CD4-positive, alpha-beta T cell treated with Interleukin-6 at 100 ng/mL for 8 hours (primary cell): ENCODE measurements at regions not wholly inside any gene's neighbourhood (a gene's known extent, or its start where the extent isn't known, plus 50 kb on each side); places are given as distances from the start of the nearest gene placed in this dataset.
A peak's percentile ranks its signal among the peaks of the same experiment; 100 is the strongest.
"Not testable (repeated sequence)": the region's sequence is repeated elsewhere in the genome, so short reads cannot be mapped to it uniquely, and the experiment has no call there.

Experiments used
- DNase-seq: peaks from one replicate; pipeline ENCODE4 v3.0.0-alpha.2; 2020; ENCODE audit warnings: mixed read lengths, low spot score

DNA sequence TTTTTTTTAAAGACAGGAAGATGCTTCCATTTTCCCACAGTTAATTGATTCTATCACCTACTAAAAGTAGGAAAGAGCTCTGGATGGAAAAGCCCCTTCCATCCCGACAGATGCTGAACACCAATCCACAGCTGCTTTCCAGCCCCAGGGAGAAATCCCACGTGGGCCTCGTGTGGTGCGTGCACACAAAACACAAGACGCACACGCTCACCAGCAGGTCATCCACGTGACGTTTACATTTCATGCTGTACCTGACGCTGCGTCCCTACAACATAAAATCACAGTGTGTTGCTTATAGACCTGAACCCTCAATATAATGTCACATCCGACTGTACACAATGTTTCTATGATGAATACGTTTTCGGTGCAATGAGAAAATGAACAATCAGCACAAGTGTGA, 50.2 kb upstream of the DACT2 start:
- DNase-seq = no peak

DNA sequence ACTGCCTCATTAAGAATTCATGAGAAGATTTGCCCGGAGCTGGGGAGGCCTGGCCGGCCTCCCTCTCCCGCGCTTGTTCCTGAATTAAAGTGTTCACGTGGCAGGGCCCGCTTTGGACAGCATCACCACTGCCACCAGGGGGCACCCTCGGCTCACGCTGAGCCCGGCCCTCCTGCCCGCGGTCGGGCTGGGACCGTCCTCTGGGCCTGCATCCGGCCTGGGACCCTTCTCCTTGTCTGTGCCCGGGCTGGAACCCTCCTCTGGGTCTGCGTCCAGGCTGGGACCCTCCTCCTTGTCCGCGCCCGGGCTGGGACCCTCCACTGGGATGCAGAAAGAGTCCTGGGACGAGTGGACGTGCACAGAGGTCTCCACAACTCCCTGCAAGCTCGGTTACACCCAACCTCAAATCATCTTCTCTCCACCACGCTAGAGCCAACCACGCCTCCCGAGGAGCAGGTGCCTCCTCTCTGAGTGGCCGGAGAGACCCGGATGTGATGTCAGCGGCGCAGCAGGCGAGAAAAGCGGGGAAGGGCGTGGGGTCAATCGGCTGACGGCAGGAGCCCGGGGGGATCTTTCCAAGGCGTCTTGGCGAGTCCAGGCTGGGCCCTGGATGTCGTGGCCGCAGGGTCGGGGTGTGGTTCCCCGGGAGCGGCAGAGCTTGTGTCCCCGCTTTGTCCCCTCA, 50.9 kb upstream of the DACT2 start:
- DNase-seq = peak; percentile 17

DNA sequence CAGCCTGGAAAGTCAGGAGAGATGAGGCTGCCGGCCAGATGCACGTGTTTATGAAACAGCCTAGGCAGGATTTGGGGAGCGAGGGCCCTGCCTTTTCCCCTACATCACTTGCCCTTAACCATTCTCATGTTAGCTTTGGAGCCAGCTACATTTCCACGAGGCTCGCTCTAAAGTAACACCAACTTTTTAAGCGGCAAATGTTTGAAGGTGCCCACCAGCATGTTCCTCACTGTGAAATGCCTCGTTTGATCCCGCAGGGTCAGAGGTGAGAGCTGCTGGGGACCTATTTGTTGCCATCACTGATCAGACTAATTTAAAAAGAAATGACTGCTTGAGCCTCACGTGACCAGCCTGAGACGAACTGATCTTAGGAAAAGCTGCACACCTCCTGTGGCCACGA, 51.6 kb upstream of the DACT2 start:
- DNase-seq = no peak

- no peak for DNase-seq
These were observed 52.0 kb upstream of the DACT2 start for GRCh38 chr6:168371618-168371980.

GRCh38 chr6:168371981-168372711, 52.6 kb upstream of the DACT2 start:
- no peak for DNase-seq

DNA sequence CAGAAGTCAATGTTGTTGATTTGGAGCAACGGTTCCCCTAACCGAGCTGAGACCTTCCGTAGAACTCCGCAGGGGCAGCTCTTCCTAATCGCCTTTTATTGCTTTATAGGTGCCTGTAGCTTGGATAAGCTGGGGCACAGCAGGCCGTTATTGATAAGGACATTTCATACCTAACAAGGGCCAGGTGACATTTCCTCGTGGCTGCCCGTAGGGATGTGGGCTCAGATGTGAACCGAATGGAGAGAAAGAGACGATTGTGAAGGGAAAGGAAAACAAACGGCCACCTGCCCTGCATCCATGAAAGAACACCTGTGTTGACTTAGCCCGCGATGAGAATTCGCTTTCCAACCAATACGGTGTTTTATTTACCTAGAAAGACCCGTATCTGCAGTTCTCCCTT, 53.3 kb upstream of the DACT2 start:
- DNase-seq = no peak

- DNase-seq = no peak
These were observed 53.8 kb upstream of the DACT2 start for GRCh38 chr6:168373389-168373788.

DNA sequence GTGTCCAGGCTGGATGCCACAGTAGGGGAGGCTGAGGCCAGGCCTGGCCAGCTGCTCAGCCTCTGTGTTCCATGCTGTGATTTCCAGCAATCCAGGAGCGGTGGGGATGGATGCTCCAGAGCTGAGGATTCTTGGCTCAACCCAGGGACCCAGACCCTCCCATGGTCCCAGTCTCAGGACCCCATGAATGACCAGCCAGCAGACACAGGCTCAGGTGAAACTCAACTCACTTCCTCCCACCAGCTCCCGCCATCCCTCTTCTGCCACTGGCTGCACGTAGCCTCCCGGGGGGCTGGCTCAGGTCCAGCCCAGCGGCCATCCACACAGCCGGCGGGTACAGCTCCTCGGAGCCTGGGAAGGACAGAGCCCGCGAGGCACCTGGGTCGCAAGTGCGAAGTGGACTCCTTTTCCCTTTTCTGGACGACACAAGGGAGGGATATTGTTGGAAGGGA, 54.5 kb upstream of the DACT2 start:
- DNase-seq = no peak

- DNase-seq = no peak
These were observed 55.0 kb upstream of the DACT2 start for GRCh38 chr6:168374541-168375071.

- no peak for DNase-seq
These were observed 56.5 kb upstream of the DACT2 start for GRCh38 chr6:168376120-168376519.

- DNase-seq = no peak
These were observed 57.4 kb upstream of the DACT2 start for GRCh38 chr6:168376811-168377483.

- DNase-seq = no peak
These were observed 57.9 kb upstream of the DACT2 start for GRCh38 chr6:168377484-168377855.

- no peak for DNase-seq
These were observed 58.6 kb upstream of the DACT2 start for GRCh38 chr6:168377856-168378832.

GRCh38 chr6:168379579-168379978, 60.0 kb upstream of the DACT2 start:
- DNase-seq = not testable (repeated sequence)

GRCh38 chr6:168380166-168380955, 60.6 kb upstream of the SMOC2 start:
- DNase-seq = not testable (repeated sequence)

DNA sequence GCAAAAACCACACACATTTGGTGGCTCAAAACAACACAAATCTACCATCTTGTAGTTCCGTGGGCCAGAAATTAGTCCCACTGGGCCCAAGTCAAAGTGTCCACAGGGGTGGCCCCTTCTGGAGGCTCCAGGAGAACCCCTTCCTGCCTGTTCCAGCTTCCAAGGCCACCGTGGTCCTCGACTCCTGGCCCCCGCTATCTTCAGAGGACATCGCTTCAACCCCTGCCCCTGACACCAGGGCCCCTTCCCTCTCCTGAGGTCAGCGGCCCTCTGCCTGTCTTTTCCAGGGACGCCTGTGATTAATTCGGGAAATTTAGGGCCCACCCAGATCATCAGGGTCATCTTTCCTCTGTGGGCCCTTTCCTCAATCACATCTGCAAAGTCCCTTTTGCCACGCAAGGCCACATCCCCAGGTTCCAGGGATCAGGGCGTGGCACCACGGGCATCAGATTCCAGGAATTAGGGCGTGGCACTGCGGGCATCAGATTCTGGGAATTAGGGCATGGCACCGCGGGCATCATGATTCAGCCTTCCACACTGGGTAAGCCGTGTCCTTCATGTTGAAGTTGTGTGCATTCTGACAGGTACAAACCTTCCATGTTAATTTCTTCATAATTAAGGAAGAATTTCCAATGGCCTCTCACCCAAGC, 59.9 kb upstream of the SMOC2 start:
- DNase-seq = no peak

DNA sequence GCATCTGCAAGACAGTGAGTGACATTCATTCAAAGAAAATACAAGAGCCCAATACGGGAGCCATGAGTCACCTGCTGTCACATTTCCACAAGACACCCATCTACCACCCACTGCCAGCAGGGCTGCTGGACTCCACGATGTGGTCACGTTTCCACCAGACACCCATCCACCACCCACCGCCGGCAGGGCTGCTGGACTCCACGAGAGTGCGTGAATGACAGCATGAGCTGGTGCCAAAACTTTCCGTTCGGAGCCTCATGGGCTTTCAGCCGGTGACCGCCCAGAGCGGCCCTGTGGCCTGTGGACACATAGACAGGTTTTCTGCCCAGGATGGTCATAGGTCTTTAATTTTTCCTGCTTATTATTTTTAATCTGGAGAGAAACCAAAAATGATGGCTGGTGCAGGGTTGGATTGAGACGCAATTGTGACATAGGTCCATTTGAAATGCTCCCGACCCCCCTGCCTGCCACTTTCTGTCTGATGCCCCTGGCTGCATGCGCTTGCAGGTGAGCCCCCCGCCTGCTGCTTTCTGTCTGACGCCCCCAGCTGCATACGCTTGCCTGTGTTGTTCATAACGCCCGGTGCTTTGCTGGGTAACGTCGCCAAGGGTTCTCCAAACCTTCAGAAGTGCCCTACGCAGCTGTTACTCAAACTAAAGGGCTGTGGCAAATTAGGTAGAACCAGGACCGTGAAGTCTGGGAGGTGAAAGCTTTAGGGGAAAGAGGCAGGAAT, 59.1 kb upstream of the SMOC2 start:
- no peak for DNase-seq

GRCh38 chr6:168383062-168383854, 57.7 kb upstream of the SMOC2 start:
- DNase-seq = no peak
